Ovary (tissue), 7 donors: ENCODE measurements at regions not wholly inside any gene's neighbourhood (a gene's known extent, or its start where the extent isn't known, plus 50 kb on each side); places are given as distances from the start of the nearest gene placed in this dataset.

Experiments used
- DNase-seq, 5 donors: peaks; one replicate each; pipeline ENCODE4 v3.0.0-alpha.2; 2019 to 2020
- H3K27ac ChIP-seq, 2 donors: fragments of 200-600 bp; one replicate each; pipeline versions ENCODE4 v1.5.1 to v1.8.0; 2019 to 2022
- H3K27me3 ChIP-seq: fragments of 200-600 bp; one replicate; pipeline ENCODE4 v1.8.0; 2022
- H3K36me3 ChIP-seq: fragments of 200-600 bp; sonication (generic); one replicate; pipeline ENCODE4 v1.5.1; 2019
- H3K4me1 ChIP-seq: one replicate; pipeline ENCODE4 v1.8.1; 2013; ENCODE audit warnings: mild to moderate bottlenecking, moderate library complexity; ENCODE audit not compliant: insufficient read depth
- H3K4me3 ChIP-seq: fragments of 200-600 bp; sonication (generic); one replicate; pipeline ENCODE4 v1.5.1; 2017
- H3K9me3 ChIP-seq, 2 donors: fragments of 200-600 bp in 1 of 2; sonication (generic) in 1 of 2; one replicate each; pipeline versions ENCODE4 v1.5.1 to v1.8.1; 2013 to 2019; ENCODE audit warnings: mild to moderate bottlenecking in 1 of 2, moderate library complexity in 1 of 2
- CTCF ChIP-seq, 3 donors: fragments of 450-650 bp in 2 of 3; fragments of 200-600 bp in 1 of 3; IDR thresholded peaks; one replicate each; pipeline versions ENCODE4 v1.5.1 to v1.8.0; 2016 to 2022; ENCODE audit warnings: antibody characterized with exemption in 3 of 3, mild to moderate bottlenecking in 1 of 3
- EP300 ChIP-seq: sonication (generic); formaldehyde crosslinking; IDR thresholded peaks from one replicate; pipeline ENCODE4 v1.6.1; 2017; ENCODE audit warnings: antibody characterized with exemption
- POLR2A ChIP-seq: fragments of 450-650 bp; IDR thresholded peaks from one replicate; pipeline ENCODE4 v1.6.1; 2017; ENCODE audit warnings: antibody characterized with exemption, mild to moderate bottlenecking, moderate library complexity
- WGBS, 3 donors: extraction: QIAGEN DNeasy Blood & Tissue Kit in 1 of 3; methylation state at CpG; one replicate each; pipeline versions ENCODE4 v1.1.5 to v1.1.7; 2013 to 2017; 5-methylcytosine and 5-hydroxymethylcytosine counted together
- intact Hi-C, 4 donors: fragments of 100-400 bp; cut with DNase I; formaldehyde crosslinking; loops; one replicate each; pipeline versions ENCODE4 v1.11.0 to v1.15.1; 2022 to 2023
- donor health status: DM: no; HTN: no; CAD: no; lungs with moderate emphysema.
- donor health status: DM: no; HTN: no; CAD: no.
- donor health status: Bipolar disorder and iron deficiency.
- donor health status: DM: no; HTN: no; CAD: no.
- donor health status: DM: yes; HTN: yes; CAD: no.

GRCh38 chr3:118168175-118168574 lies 866.5 kb downstream of the IGSF11 start:
- Histone ChIP-seq H3K27ac (no peak overlapping the region), H3K4me3 (no peak overlapping the region), H3K27me3 (no peaks in the 10 kb centered on the region), H3K4me1 (no peaks in the 10 kb centered on the region), H3K36me3 (no peaks in the 10 kb centered on the region), H3K9me3 (no peaks in the 10 kb centered on the region)
- intact Hi-C loops: no loop called here
- no peak for DNase-seq
- TF ChIP-seq CTCF (IDR thresholded peaks at IDR 0.05) (no peak), POLR2A (no peak), EP300 (no peak)
- WGBS, 3 donors: 87 to 92% (median 88%) methylated on average over 4 of the region's 4 CpGs

DNA sequence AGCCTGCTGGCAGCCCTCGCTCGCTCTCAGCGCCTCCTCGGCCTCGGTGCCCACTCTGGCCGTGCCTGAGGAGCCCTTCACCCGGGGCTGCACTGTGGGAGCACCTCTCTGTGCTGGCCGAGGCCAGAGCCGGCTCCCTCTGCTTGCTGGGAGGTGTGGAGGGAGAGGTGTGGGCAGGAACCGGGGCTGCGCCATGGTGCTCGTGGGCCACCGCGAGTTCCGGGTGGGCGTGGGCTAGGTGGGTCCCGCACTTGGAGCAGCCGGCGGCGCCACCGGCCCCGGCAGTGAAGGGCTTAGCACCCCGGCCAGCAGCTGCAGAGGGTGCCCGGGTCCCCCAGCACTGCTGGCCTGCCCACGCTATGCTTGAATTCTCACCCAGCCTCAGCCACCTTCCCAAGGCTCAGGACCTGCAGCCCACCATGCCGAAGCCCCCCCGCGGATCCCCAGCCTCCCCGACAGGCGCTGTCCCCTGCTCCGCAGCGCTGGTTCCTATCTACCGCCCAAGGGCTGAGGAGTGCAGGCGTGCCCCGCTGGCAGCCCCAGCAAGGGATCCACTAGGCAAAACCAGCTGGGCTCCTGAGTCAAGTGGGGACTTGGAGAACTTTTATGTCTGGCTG lies 863.3 kb downstream of the IGSF11 start:
- 95 to 96% (median 96%) methylated on average over 24 to 35 of the region's 35 CpGs for WGBS, 3 donors
- no peak for DNase-seq

GRCh38 chr3:118180853-118181252 lies 853.8 kb downstream of the IGSF11 start:
- no peaks in the 10 kb centered on the region for H3K9me3 ChIP-seq
- no peak for DNase-seq
- TF ChIP-seq CTCF (IDR thresholded peaks at IDR 0.05): no peak
- TF ChIP-seq POLR2A: no peak
- TF ChIP-seq EP300: no peak

More for the DNA sequence above, 863.3 kb downstream of the IGSF11 start:
- intact Hi-C loops: no loop called here
- TF ChIP-seq CTCF (IDR thresholded peaks at IDR 0.05) (no peak), EP300 (no peak), POLR2A (no peak)
- H3K4me1 ChIP-seq: no peaks in the 10 kb centered on the region
- no peaks in the 10 kb centered on the region for H3K36me3 ChIP-seq
- no peaks in the 10 kb centered on the region for H3K9me3 ChIP-seq
- H3K27ac ChIP-seq: no peak overlapping the region
- no peak overlapping the region for H3K4me3 ChIP-seq
- H3K27me3 ChIP-seq: no peaks in the 10 kb centered on the region

GRCh38 chr3:118181274-118181673 lies 853.4 kb downstream of the IGSF11 start:
- H3K4me1 ChIP-seq: no peaks in the 10 kb centered on the region
- H3K27me3 ChIP-seq: no peaks in the 10 kb centered on the region
- H3K4me3 ChIP-seq: no peak overlapping the region
- no peak for DNase-seq
- H3K36me3 ChIP-seq: no peaks in the 10 kb centered on the region
- intact Hi-C loops: no loop called here
- 55 to 70% (median 67%) methylated on average over 1 of the region's 1 CpG for WGBS, 3 donors
- TF ChIP-seq CTCF (IDR thresholded peaks at IDR 0.05) (no peak), POLR2A (no peak), EP300 (no peak)
- H3K9me3 ChIP-seq: no peaks in the 10 kb centered on the region
- no peak overlapping the region for H3K27ac ChIP-seq

More at GRCh38 chr3:118180853-118181252, 853.8 kb downstream of the IGSF11 start:
- no peaks in the 10 kb centered on the region for H3K36me3 ChIP-seq
- H3K4me1 ChIP-seq: no peaks in the 10 kb centered on the region
- no peaks in the 10 kb centered on the region for H3K27me3 ChIP-seq
- no peak overlapping the region for H3K4me3 ChIP-seq
- no peak overlapping the region for H3K27ac ChIP-seq
- intact Hi-C loops: no loop called here
